H1 (cell line): ENCODE measurements at regions not wholly inside any gene's neighbourhood (a gene's known extent, or its start where the extent isn't known, plus 50 kb on each side); places are given as distances from the start of the nearest gene placed in this dataset.

Source experiments
- CTCF ChIA-PET: fragments of 300-600 bp; sonication (Branson Sonifier 250); formaldehyde crosslinking; loops from one replicate; lab custom pipeline; 2021; ENCODE audit not compliant: partially characterized antibody; lab: Charles Lee
- POLR2A ChIA-PET: fragments of 300-600 bp; sonication (Branson Sonifier 250); formaldehyde crosslinking; loops from one replicate; lab custom pipeline; 2021; ENCODE audit warnings: inconsistent platforms; ENCODE audit not compliant: partially characterized antibody; lab: Charles Lee
- DNase-seq, 2 experiments: peaks; one replicate each; pipeline versions ENCODE4 v3.0.0 to v3.0.0-alpha.2; 2010 to 2022; ENCODE audit warnings: low spot score in 2 of 2, low read depth in 1 of 2, mixed read lengths in 1 of 2
- FAIRE-seq: peaks from 2 replicates; lab custom pipeline; 2011; peaks lifted over from hg19 to GRCh38; lab: Jason Lieb, UNC
- H2AFZ ChIP-seq: 2 replicates; pipeline ENCODE4 v1.8.1; 2012; ENCODE audit warnings: low read length, inconsistent platforms
- H2AK5ac ChIP-seq: 2 replicates; pipeline ENCODE4 v1.6.1; 2013; ENCODE audit warnings: low read depth, low read length
- H2BK120ac ChIP-seq: replicated peaks from 2 replicates; pipeline ENCODE3; 2013; ENCODE audit warnings: low read depth, low read length, inconsistent platforms
- H2BK12ac ChIP-seq: 2 replicates; pipeline ENCODE4 v1.6.1; 2013; ENCODE audit warnings: low read depth, low read length
- H2BK15ac ChIP-seq: 2 replicates; pipeline ENCODE4 v1.6.1; 2013; ENCODE audit warnings: low read length
- H2BK20ac ChIP-seq: 2 replicates; pipeline ENCODE4 v1.6.1; 2013; ENCODE audit warnings: low read length
- H2BK5ac ChIP-seq: 2 replicates; pipeline ENCODE4 v1.6.1; 2013; ENCODE audit warnings: low read depth, low read length
- H3K14ac ChIP-seq: 2 replicates; pipeline ENCODE4 v1.6.1; 2013; ENCODE audit warnings: inconsistent platforms; ENCODE audit not compliant: insufficient read length
- H3K18ac ChIP-seq: 2 replicates; pipeline ENCODE4 v1.6.1; 2013; ENCODE audit warnings: low read length; ENCODE audit errors: extremely low read depth
- H3K23ac ChIP-seq: 2 replicates; pipeline ENCODE4 v1.6.1; 2013; ENCODE audit warnings: inconsistent platforms; ENCODE audit not compliant: insufficient read length
- H3K23me2 ChIP-seq: 2 replicates; pipeline ENCODE4 v1.6.1; 2013; ENCODE audit warnings: low read depth, low read length
- H3K27ac ChIP-seq: 2 replicates; pipeline ENCODE4 v1.6.1; 2011; ENCODE audit warnings: low read depth, low read length, inconsistent platforms
- H3K27me3 ChIP-seq, 4 experiments: replicated peaks in 1 of 4; 1 replicate in 1 of 4; 2 replicates in 3 of 4; pipeline versions ENCODE4 v1.6.1 to v1.8.1; 2011 to 2013; ENCODE audit warnings: low read length in 3 of 4, mild to moderate bottlenecking in 3 of 4, inconsistent platforms in 2 of 4, mixed read lengths in 2 of 4, moderate library complexity in 1 of 4; ENCODE audit not compliant: control insufficient read depth in 3 of 4, insufficient read depth in 3 of 4; ENCODE audit errors: extremely low read depth in 1 of 4
- H3K36me3 ChIP-seq, 4 experiments: 2 replicates each; pipeline versions ENCODE4 v1.6.1 to v1.8.1; 2011 to 2013; ENCODE audit warnings: mild to moderate bottlenecking in 4 of 4, low read length in 3 of 4, moderate library complexity in 2 of 4, control low read depth in 1 of 4, inconsistent platforms in 1 of 4; ENCODE audit not compliant: insufficient read depth in 4 of 4, control insufficient read depth in 2 of 4
- H3K4ac ChIP-seq: replicated peaks from 2 replicates; pipeline ENCODE3; 2013; ENCODE audit warnings: low read length, low read depth, mixed read lengths, inconsistent platforms; ENCODE audit not compliant: insufficient read length
- H3K4me1 ChIP-seq, 4 experiments: replicated peaks in 1 of 4; 1 replicate in 1 of 4; 2 replicates in 3 of 4; pipeline versions ENCODE4 v1.6.1 to v1.8.1; 2011 to 2013; ENCODE audit warnings: low read length in 3 of 4, inconsistent platforms in 2 of 4, mixed read lengths in 1 of 4; ENCODE audit not compliant: insufficient read depth in 4 of 4, control insufficient read depth in 3 of 4
- H3K4me2 ChIP-seq, 2 experiments: 2 replicates each; pipeline versions ENCODE4 v1.6.1 to v1.8.1; 2011 to 2013; ENCODE audit warnings: low read depth in 2 of 2, low read length in 2 of 2, control low read depth in 1 of 2, inconsistent platforms in 1 of 2, mild to moderate bottlenecking in 1 of 2; ENCODE audit not compliant: insufficient read depth in 1 of 2
- H3K4me3 ChIP-seq, 4 experiments: fragments of 200-600, 300-600 bp in 1 of 4; sonication (generic), shearing (Covaris generic), sonication (Bioruptor Twin) in 1 of 4; 2 replicates each; pipeline versions ENCODE4 v1.5.1 to v1.8.1; 2011 to 2016; ENCODE audit warnings: low read length in 4 of 4, low read depth in 3 of 4, control low read depth in 2 of 4, inconsistent platforms in 2 of 4, mild to moderate bottlenecking in 2 of 4, mixed read lengths in 1 of 4, moderate library complexity in 1 of 4; ENCODE audit not compliant: insufficient read depth in 2 of 4; ENCODE audit errors: extremely low read depth in 1 of 4
- H3K56ac ChIP-seq: replicated peaks from 2 replicates; pipeline ENCODE3; 2013; ENCODE audit warnings: low read depth, mild to moderate bottlenecking, mixed read lengths, low read length, inconsistent platforms; ENCODE audit not compliant: insufficient read length
- H3K79me1 ChIP-seq: 2 replicates; pipeline ENCODE4 v1.6.1; 2013; ENCODE audit warnings: low read depth, low read length, control low read depth
- H3K79me2 ChIP-seq, 2 experiments: 2 replicates each; pipeline versions ENCODE4 v1.6.1 to v1.8.1; 2012 to 2013; ENCODE audit warnings: low read length in 2 of 2, mild to moderate bottlenecking in 2 of 2, inconsistent platforms in 1 of 2; ENCODE audit not compliant: insufficient read depth in 2 of 2, control insufficient read depth in 1 of 2
- H3K9ac ChIP-seq, 4 experiments: replicated peaks in 1 of 4; 1 replicate in 1 of 4; 2 replicates in 3 of 4; pipeline versions ENCODE4 v1.6.1 to v1.8.1; 2011 to 2013; ENCODE audit warnings: low read depth in 3 of 4, low read length in 3 of 4, control low read depth in 2 of 4, mild to moderate bottlenecking in 2 of 4, moderate library complexity in 2 of 4, inconsistent platforms in 1 of 4; ENCODE audit errors: extremely low read depth in 1 of 4
- H3K9me3 ChIP-seq, 2 experiments: 2 replicates each; pipeline versions ENCODE4 v1.6.1 to v1.8.1; 2012 to 2013; ENCODE audit warnings: mild to moderate bottlenecking in 2 of 2, moderate library complexity in 2 of 2, control low read depth in 1 of 2, inconsistent platforms in 1 of 2, low read depth in 1 of 2, low read length in 1 of 2, mixed read lengths in 1 of 2; ENCODE audit not compliant: insufficient read depth in 2 of 2
- H4K20me1 ChIP-seq, 2 experiments: replicated peaks in 1 of 2; 2 replicates each; pipeline versions ENCODE3 to v1.8.1; 2011 to 2013; ENCODE audit warnings: inconsistent platforms in 2 of 2, low read length in 2 of 2, mild to moderate bottlenecking in 1 of 2; ENCODE audit not compliant: insufficient read depth in 2 of 2, control insufficient read depth in 1 of 2
- H4K5ac ChIP-seq: 2 replicates; pipeline ENCODE4 v1.6.1; 2013; ENCODE audit warnings: low read length, low read depth, mixed read lengths, inconsistent platforms; ENCODE audit not compliant: insufficient read length
- H4K8ac ChIP-seq: 2 replicates; pipeline ENCODE4 v1.8.0; 2013; ENCODE audit warnings: mild to moderate bottlenecking, moderate library complexity, low read length, inconsistent platforms; ENCODE audit not compliant: insufficient read depth; ENCODE audit errors: extremely low read depth
- H4K91ac ChIP-seq: replicated peaks from 2 replicates; pipeline ENCODE3; 2013; ENCODE audit warnings: low read length, mixed read lengths, inconsistent platforms; ENCODE audit not compliant: insufficient read length
- CHD2 ChIP-seq: IDR thresholded peaks from 2 replicates; pipeline ENCODE4 v1.6.1; 2012; ENCODE audit warnings: low read length, improper control_type of control experiment
- CTCF ChIP-seq, 3 experiments: IDR thresholded peaks; 1 replicate in 2 of 3; 2 replicates in 1 of 3; pipeline versions ENCODE4 v1.5.1 to v1.6.1; 2011; ENCODE audit warnings: low read length in 3 of 3, mild to moderate bottlenecking in 3 of 3, inconsistent platforms in 2 of 3, low read depth in 1 of 3, moderate library complexity in 1 of 3; ENCODE audit not compliant: insufficient read depth in 1 of 3; ENCODE audit errors: control extremely low read depth in 1 of 3
- GTF2F1 ChIP-seq: IDR thresholded peaks from 2 replicates; pipeline ENCODE4 v1.6.1; 2012; ENCODE audit warnings: low read depth, low read length, improper control_type of control experiment, borderline replicate concordance
- JUN ChIP-seq: IDR thresholded peaks from 2 replicates; pipeline ENCODE4 v1.6.1; 2011; ENCODE audit warnings: low read depth, mild to moderate bottlenecking, improper control_type of control experiment, low read length
- KDM1A ChIP-seq: fragments of 200-600, 300-600 bp; sonication (generic); IDR thresholded peaks from 2 replicates; pipeline ENCODE4 v1.7.1; 2016; ENCODE audit warnings: mild to moderate bottlenecking, low read length, borderline replicate concordance
- PHF8 ChIP-seq: fragments of 200-600 bp; sonication (generic); conservative IDR thresholded peaks from 2 replicates; pipeline ENCODE4 v1.7.1; 2012; ENCODE audit warnings: low read depth, mild to moderate bottlenecking, inconsistent platforms, low read length, moderate library complexity
- POLR2AphosphoS5 ChIP-seq: IDR thresholded peaks from 2 replicates; pipeline ENCODE4 v1.6.1; 2011; ENCODE audit warnings: low read depth, low read length
- POU5F1 ChIP-seq: IDR thresholded peaks from 2 replicates; pipeline ENCODE4 v1.6.1; 2011; ENCODE audit warnings: low read depth, mild to moderate bottlenecking, low read length, moderate library complexity
- RNF2 ChIP-seq: fragments of 200-900, 300-1000 bp; sonication (generic); IDR thresholded peaks from 2 replicates; pipeline ENCODE4 v1.7.1; 2016; ENCODE audit warnings: borderline replicate concordance, low read depth, mild to moderate bottlenecking, antibody characterized with exemption, low read length; ENCODE audit not compliant: poor library complexity, severe bottlenecking; ENCODE audit errors: missing control alignments
- SAP30 ChIP-seq: fragments of 300-600 bp; sonication (generic); IDR thresholded peaks from 2 replicates; pipeline ENCODE4 v1.7.1; 2012; ENCODE audit warnings: low read length, moderate library complexity, mild to moderate bottlenecking, inconsistent platforms; ENCODE audit not compliant: insufficient read depth, insufficient replicate concordance
- SUZ12 ChIP-seq: fragments of 200-600 bp; sonication (generic); IDR thresholded peaks from 2 replicates; pipeline ENCODE4 v1.6.1; 2012; ENCODE audit warnings: mild to moderate bottlenecking, inconsistent platforms, low read length, moderate library complexity, mixed read lengths
- TEAD4 ChIP-seq: IDR thresholded peaks from 2 replicates; pipeline ENCODE4 v1.6.1; 2012; ENCODE audit warnings: low read depth, low read length, inconsistent platforms, mixed read lengths
- YY1 ChIP-seq: IDR thresholded peaks from 2 replicates; pipeline ENCODE4 v1.6.1; 2011; ENCODE audit warnings: low read depth, mild to moderate bottlenecking, low read length
- WGBS, 2 experiments: shearing (Covaris generic) in 1 of 2; methylation state at CpG; one replicate each; pipeline versions ENCODE4 v1.1.6 to v1.1.7; 2013 to 2015; ENCODE audit warnings: low lambda C conversion rate in 2 of 2, mixed read lengths in 2 of 2, inconsistent platforms in 1 of 2, low coverage in 1 of 2, missing lambda C conversion rate in 1 of 2; ENCODE audit not compliant: insufficient replicate concordance in 2 of 2, insufficient coverage in 1 of 2, insufficient read length in 1 of 2; ENCODE audit errors: extremely low coverage in 1 of 2, missing lambda C conversion rate in 1 of 2; 5-methylcytosine and 5-hydroxymethylcytosine counted together

- Histone ChIP-seq H2BK120ac (no peak overlapping the region), H3K79me2 (no peaks in the 10 kb centered on the region), H3K23me2 (no peaks in the 10 kb centered on the region), H4K5ac (no peak overlapping the region), H2BK5ac (no peak overlapping the region), H3K14ac (no peak overlapping the region), H3K4ac (no peak overlapping the region), H4K8ac (no peak overlapping the region), H3K56ac (no peak overlapping the region), H2AK5ac (no peak overlapping the region), H3K18ac (no peak overlapping the region), H3K23ac (no peak overlapping the region), H3K79me1 (no peaks in the 10 kb centered on the region), H2BK20ac (no peak overlapping the region), H4K20me1 (no peaks in the 10 kb centered on the region), H3K4me1 (no peaks in the 10 kb centered on the region), H2BK15ac (no peak overlapping the region), H2AFZ (no peak overlapping the region), H2BK12ac (no peak overlapping the region), H3K9ac (no peak overlapping the region), H3K36me3 (no peaks in the 10 kb centered on the region), H4K91ac (no peak overlapping the region), H3K4me2 (no peak overlapping the region), H3K9me3 (no peaks in the 10 kb centered on the region), H3K4me3 (no peak overlapping the region), H3K27ac (no peak overlapping the region), H3K27me3 (no peaks in the 10 kb centered on the region)
- POLR2A ChIA-PET: no interaction called here
- DNase-seq (no peak), FAIRE-seq (no peak)
- CTCF ChIA-PET: no interaction called here
- 94% methylated on average over 1 of the region's 1 CpG; no CpG with 5 or more reads in 1 of the 2 experiments for WGBS, 2 experiments
- no peak for TF ChIP-seq JUN
- no peak for TF ChIP-seq CHD2
- no peak for TF ChIP-seq CTCF (IDR thresholded peaks at IDR 0.05; ENCODE audit: control extremely low read depth in 1 of 3, insufficient read depth in 1 of 3, low read depth in 1 of 3, low read length in 3 of 3)
- no peak for TF ChIP-seq SAP30
- TF ChIP-seq PHF8: no peak
- no peak for TF ChIP-seq SUZ12
- TF ChIP-seq GTF2F1: no peak
- TF ChIP-seq KDM1A: no peak
- TF ChIP-seq YY1: no peak
- no peak for TF ChIP-seq RNF2
- no peak for TF ChIP-seq POLR2AphosphoS5
- TF ChIP-seq POU5F1: no peak
- TF ChIP-seq TEAD4: no peak
Measured at GRCh38 chr13:70938462-70938861, 830.2 kb upstream of the KLHL1 start.
